Epithelial cell of proximal tubule (primary cell): ENCODE measurements at regions not wholly inside any gene's neighbourhood (a gene's known extent, or its start where the extent isn't known, plus 50 kb on each side); places are given as distances from the start of the nearest gene placed in this dataset.
"Not testable (repeated sequence)": the region's sequence is repeated elsewhere in the genome, so short reads cannot be mapped to it uniquely, and the experiment has no call there.

ENCODE experiments used
- DNase-seq: peaks from one replicate; pipeline ENCODE4 v3.0.0-alpha.2; 2011; ENCODE audit warnings: low read depth
- H3K4me3 ChIP-seq: 2 replicates; pipeline ENCODE4 v1.5.1; 2011; ENCODE audit warnings: low read depth, mild to moderate bottlenecking, low read length
- CTCF ChIP-seq: conservative IDR thresholded peaks from 2 replicates; pipeline ENCODE4 v1.5.1; 2012; ENCODE audit warnings: low read depth, mild to moderate bottlenecking, low read length

GRCh38 chr18:75845413-75845812, 417.9 kb upstream of the SMIM21 start:
- no peak for TF ChIP-seq CTCF
- no peak for DNase-seq
- no peak overlapping the region for H3K4me3 ChIP-seq

- no peak for DNase-seq
- no peak overlapping the region for H3K4me3 ChIP-seq
- TF ChIP-seq CTCF: no peak
Observed at GRCh38 chr18:75844146-75844545, 416.6 kb upstream of the SMIM21 start.

GRCh38 chr18:75840131-75840530, 412.6 kb upstream of the SMIM21 start:
- no peak for DNase-seq
- H3K4me3 ChIP-seq: no peak overlapping the region
- no peak for TF ChIP-seq CTCF

- DNase-seq: not testable (repeated sequence)
Observed at GRCh38 chr18:75839686-75840085, 412.2 kb upstream of the SMIM21 start.

GRCh38 chr18:75839041-75839440, 411.5 kb upstream of the SMIM21 start:
- no peak for TF ChIP-seq CTCF
- no peak for DNase-seq
- H3K4me3 ChIP-seq: no peak overlapping the region

More at GRCh38 chr18:75839686-75840085, 412.2 kb upstream of the SMIM21 start:
- H3K4me3 ChIP-seq: not testable (repeated sequence)

- no peak overlapping the region for H3K4me3 ChIP-seq
- DNase-seq: no peak
- TF ChIP-seq CTCF: no peak
Observed at GRCh38 chr18:75837316-75837715, 409.8 kb upstream of the SMIM21 start.

GRCh38 chr18:75836516-75836915, 409.0 kb upstream of the SMIM21 start:
- no peak for DNase-seq
- no peak overlapping the region for H3K4me3 ChIP-seq
- TF ChIP-seq CTCF: no peak

- no peak for TF ChIP-seq CTCF
- no peak overlapping the region for H3K4me3 ChIP-seq
- no peak for DNase-seq
Observed at GRCh38 chr18:75831960-75832359, 404.5 kb upstream of the SMIM21 start.
